ENCODE measurements at regions not wholly inside any gene's neighbourhood (a gene's known extent, or its start where the extent isn't known, plus 50 kb on each side); places are given as distances from the start of the nearest gene placed in this dataset.

DNA sequence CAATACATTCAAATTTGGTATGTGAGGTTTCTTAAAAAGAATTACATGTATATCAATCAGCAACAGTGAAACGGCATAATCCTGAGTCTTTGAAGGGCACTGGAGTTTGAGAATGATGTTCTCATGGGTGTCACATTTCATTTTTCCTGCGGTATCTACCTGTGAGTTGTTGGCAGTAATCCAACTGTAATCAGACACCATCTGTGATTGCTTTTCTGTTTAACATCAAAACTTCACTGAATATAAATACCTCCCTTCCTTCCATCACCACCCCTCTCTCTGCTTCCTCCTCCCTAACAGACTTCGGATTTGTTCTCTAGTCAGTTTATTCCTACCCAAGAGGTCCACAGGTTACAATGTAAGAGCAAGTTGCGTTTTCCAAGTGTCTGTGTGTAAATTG, 275.2 kb upstream of the PCSK5 start:
- DNase-seq (ENCODE audit: low read depth) = no peak

DNA sequence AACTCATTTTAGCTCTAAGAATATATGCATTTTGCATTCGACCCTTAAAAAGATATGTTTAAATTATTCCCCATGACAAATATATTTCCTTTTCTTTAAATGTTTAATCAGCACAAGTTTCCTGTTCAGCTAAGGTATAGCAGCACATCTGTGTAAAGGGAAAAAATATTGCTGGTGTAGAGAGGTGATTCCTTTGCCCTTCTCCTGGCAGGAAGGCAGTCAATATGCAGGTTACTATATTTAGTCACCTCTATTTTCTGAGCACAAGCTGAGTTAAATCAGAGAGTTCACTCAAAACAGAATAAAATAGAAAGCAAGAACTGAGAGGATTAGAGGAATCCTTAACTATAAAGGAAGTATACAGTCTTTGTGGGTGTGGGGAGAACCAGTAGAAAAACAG, 274.4 kb upstream of the PCSK5 start:
- no peak for DNase-seq (ENCODE audit: low read depth)

DNA sequence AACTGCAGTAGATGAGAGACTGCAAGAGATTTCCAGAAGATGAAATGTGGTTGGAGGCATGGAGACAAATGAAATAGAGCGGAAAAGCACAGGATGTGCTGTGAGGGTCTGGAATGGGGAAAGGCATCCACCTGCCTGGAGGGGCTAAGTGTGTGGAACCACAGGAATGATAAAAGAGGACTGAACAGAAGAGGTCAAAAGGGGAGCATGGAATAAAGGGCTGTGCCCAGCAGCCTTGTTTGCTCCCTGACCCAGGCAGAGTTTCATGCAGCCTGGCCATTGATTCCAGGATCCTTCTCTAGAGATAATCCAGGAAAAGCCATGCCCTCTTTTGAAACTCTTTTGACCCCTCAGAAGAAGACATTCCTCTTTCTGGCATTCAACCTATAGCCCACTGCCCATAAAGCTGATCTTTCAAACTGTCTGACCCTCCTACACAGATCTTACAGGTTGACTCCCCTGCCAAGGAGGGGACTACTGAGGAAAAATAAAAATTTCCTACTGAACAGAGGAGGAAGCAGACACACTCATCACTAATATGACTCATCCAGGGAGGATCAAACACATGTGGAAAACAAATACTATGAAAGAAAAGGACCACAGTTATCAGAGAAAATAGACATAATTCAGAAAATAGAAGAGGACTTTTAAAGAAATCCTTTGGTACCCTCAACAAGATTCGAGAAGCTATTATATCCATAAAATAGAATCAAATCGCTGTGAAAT, 273.5 kb upstream of the PCSK5 start:
- DNase-seq (ENCODE audit: low read depth) = no peak

DNA sequence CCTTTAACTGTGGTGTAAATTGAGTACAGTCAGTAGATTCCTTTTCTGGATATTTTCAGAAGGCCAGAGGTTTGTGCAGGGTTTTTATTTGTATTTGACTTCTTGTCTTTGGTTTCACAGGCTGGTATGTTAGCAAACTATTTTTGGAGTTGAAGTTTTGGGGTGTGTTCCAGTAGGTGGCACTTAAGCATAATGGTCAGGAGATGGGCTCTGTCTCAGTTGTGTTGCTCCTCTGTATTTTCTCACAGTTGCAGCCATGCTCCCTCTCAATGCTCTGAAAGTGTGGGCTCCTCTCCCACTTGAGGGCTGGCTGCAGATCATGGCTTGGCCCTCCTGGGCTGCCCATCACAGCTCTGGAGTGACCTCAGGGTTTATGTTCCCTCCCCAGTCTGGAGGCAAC, 267.0 kb upstream of the PCSK5 start:
- DNase-seq (ENCODE audit: low read depth) = no peak

DNA sequence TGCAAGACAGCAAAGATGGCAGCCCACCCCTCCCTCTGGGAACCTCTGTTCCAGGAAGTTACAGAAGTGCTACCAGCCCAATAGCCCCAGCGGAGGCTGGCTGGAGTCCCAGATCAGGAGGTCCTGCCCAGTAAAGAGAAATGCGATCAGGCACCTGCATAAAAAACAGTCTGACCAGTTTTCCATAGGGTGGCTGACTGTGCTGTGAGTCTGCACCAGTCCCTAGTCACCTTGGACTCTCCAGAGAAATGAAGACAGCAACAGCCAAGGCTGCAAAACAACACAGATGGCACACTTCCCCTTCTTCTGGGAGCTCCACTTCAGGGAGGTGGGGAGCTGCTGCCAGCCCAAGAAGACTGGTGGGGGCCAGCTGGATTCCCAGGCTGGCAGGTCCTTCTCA, 265.5 kb upstream of the PCSK5 start:
- no peak for DNase-seq (ENCODE audit: low read depth)

DNA sequence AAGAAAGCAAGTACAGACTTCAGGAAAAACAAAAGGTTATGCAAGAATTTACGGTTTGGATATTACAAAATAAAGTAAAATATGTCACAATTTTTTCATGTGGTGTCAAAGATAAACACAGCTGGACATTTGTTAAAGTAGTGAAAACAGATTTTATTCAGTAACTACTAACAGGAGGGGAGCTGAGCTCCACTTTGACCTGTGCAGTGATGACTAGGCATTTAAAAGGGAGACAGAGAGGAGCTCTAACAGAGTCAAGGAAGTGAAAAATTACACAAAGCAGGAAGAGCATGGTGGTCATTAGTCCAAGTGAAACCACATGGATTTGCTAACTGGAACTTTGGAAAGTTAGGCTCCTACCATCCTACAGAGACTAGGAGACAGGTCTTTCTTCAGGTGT, 263.6 kb upstream of the PCSK5 start:
- no peak for DNase-seq (ENCODE audit: low read depth)

DNA sequence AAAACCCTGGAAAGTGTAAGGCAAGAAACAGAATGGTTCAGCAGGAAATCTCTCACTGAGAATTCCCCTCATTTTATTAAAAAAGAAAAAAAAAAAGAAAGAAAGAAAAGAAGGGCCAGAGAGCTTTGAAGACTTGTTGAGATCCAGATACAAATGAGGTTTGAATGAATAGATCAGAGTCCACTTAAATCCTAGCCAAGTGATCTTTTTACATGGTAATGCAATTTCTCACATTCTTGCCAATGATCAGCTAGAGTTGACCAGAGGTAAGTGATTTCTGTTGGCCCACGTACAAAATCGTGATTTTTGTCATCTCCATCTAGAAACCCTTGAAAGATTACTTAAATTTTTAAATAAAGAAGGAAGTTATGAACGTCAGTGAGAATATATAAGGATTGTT, 261.5 kb upstream of the PCSK5 start:
- no peak for DNase-seq (ENCODE audit: low read depth)

DNA sequence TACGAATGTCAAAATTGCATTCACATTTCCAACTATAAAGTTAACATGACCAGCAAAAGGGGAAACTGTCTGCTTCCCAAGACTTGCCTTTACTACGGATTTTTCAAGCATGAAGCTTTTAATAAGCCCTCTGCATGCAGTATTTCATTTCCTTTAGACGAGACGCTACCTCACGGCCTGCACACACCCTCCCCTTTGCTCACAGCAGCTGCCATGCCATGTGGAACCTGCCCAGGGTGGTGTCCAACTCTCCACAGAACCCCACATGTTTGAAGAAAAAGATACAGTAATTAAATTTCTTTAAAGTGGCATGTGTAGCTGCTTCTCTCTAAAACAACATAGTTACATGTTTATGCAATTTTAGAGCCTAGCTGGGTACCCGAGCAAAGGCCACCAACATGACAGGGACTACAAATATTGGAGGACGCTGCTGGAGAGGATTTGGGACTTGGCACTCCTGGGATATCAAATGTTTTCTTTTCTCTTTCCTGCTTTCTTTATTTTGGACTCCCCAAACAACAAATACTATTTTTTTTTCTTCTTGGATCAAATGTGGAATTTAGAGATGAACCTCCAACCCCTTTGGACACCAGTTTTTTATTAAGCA, 256.9 kb upstream of the PCSK5 start:
- DNase-seq (ENCODE audit: low read depth) = no peak

DNA sequence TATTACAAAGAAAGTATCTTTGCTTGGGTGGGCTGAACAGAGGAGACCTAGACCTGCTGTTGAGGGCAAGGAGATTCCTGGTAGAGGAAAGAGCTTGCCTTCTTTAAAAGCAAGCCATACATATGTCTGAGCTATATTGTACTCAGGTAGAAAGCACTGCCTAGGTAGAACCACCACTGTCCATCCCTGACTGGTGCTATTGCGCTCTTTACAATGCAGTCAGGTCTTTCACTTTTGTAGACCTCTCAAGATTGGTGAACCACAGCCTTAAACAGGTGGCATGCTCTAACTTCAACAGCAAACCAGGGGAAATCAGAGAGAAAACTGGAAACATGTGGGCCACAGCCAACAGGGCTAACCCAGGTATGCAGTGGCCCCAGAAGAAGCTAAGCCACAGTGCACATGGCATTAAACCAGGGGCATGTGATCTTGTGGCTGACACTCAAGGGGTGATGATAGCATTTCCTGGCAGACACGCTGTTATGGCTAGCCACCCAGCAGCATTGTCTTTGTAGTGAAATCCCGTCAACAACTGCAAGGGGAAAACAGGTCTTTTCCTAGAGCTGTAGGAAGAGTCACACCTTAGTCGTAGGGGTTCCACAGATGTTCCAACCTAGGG, 253.9 kb upstream of the PCSK5 start:
- no peak for DNase-seq (ENCODE audit: low read depth)

DNA sequence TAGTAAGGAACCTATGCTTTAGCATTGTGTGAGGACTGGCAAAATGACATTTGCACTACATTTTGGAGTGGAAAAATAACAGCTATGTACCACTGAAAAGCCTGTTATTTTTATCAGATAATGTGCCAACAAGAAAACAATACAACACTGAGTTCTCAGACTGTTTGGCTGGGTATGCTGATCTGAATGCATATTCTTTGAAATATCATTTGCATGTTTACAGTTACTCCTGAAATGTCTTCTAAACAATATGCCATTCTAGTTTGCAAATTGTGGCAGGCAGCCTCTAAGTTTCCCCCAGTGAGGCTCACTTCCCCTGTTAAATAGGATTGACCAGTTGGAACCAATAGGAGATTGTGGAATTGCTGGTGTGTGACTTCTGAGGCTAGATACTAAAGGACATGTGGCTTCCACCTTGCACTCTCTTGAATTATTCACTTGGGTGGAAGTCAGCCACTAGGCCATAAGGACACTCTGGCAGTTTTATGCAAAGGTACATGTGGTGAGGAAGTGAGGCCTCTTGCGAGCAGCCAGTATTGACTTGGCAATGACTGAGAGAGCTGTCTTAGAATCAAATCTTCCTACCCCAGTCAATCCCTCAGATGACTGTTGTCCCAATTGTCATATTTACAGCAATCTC, 250.4 kb upstream of the PCSK5 start:
- DNase-seq (ENCODE audit: low read depth) = no peak

DNA sequence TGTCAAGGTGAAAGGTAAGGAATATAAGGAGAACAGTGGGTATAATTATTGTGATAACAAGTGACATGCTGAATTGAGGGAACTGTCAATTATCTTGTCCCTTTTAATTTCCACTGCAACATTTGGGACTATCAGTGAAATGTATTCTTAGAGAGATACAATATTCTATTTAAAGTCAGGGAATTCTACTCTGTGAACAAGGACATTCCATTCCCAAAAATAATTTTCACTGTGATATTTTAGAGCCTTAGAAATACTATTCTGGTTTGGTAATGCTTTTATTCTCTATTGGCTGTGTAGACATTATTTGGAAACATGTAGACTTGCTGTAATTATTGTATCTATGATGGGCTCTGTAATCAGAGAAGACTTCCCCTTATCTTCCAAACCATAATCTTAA, 248.0 kb upstream of the PCSK5 start:
- DNase-seq (ENCODE audit: low read depth) = no peak

DNA sequence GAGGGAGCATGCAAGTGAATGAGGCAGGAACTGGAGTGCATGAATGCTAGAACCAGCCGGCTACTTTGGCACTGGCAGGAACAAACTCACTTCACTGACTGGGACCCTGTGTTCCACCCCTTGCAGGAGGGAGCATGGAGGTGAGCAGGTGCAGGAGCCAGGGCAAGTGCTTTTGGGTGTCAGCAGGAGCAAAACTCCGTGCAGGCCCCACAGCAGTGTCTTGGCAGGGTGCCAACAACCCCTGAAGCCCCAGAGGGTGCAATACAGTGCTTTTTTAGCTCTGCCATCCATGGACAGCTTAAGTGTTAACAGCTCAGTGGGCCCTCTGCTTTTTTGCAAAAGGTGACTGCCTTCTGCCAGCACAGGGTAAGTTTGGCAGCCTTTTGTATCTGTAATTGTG, 245.8 kb upstream of the PCSK5 start:
- no peak for DNase-seq (ENCODE audit: low read depth)

DNA sequence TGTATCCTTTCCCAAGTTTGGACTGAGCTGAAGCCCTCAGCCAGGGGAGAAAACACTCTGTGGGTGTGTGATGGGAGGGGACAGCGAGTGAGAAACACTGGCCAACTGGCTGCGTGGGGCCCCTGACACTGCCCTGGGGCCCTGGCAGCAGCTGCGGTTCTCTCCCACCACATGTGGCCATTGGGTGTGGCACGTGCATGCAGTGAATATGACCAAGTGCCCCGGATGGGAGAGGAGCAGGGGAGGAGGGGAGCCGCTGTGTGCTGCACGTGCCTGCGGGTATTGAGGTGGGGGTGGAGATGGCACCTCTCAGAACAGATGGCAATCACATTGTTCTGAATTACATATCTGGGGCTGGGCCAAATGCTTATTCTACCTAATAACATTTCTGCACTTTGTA, 242.4 kb upstream of the PCSK5 start:
- no peak for DNase-seq (ENCODE audit: low read depth)

DNA sequence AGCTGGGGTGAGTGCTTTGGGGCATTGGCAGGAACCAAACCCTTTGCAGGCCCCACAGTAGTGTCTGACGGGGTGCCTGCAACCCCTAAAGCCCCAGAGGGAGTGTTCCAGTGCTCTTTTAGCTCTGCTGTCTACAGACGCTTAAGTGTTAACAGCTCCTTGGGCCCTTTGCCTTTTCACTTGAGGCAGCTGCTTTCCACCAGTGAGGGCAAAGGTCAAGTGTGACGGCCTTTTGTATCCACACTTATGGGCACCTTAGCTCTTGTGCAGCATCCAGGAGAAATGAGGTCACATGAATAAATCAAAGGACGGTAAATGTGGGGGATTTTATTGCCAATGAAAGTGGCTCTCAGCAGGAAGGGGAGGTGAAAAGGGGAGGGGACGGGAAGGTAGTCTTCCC, 241.4 kb upstream of the PCSK5 start:
- DNase-seq (ENCODE audit: low read depth) = no peak

DNA sequence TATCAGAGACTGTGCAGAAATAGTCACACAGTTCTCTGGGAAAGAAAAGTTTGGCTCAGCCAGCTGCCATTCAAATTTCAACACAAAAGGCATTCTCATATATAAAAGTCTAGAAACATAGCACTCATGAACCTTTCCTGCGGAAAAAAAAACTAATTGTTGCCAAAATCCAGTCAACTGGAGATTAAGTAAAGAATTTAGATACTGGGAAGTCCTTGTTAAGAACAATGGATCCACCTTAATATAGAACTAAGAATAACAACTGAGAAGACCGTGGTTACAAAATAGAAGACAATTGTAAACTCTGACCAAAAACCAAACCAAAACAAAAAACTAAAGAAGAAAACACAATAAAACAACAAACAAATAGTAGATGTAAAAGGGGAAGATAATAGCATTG, 238.8 kb upstream of the PCSK5 start:
- no peak for DNase-seq (ENCODE audit: low read depth)

DNA sequence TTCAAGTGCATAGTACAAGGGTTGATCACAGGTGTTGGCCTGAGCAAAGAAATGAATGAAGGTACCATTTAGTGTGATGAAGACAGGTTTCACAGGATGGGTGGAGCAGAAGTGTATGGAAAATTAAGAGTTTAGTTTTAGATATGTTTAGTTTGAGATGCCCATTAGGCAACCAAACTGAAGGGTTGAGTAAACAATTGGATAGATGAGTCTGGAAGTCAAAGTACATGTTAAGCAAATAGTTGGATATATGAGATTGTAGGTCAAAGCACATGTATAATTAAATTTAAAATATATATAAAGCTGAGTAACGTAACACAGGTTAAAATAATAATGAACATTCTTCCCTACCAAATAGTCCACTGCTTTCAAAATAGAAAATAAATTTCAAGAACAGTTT, 237.1 kb upstream of the PCSK5 start:
- DNase-seq (ENCODE audit: low read depth) = no peak

DNA sequence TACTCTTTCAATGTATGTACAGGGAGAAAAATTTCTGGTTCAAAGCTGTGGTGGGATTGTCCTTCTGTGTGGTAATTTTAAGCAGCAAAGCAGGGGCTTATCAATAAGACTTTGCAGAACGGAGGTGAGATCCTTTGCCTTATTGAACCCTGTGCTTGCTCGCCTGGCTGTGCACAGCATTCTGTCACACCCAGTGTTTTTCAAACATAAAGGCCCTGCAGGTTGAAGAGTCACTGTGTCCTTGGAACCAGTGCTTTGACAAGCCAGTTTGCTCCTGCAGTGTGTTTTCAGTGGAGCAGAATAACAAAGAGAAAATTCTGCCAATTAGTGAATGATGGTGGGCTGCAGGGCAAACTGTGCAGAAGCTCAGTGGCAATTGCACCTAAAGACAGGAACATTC, 236.7 kb upstream of the PCSK5 start:
- no peak for DNase-seq (ENCODE audit: low read depth)

DNA sequence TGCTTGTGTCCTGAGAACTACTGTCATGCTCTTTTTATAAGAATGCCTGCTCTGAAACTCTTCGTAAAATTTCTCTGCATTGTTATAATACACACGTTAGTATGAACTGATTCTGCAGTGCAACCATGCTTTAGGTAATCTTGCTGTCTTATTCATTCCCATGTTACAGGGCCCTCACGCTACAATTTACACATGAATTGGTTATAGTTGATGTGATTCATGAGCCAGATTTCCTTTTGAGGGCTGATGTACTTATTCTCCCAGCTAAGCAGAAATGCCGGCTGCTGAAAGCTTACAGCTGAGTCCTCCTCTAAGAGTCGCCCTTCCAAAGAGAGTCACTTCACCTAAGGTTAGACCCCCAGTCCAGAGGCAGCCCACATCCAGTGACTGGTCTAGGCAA, 233.5 kb upstream of the PCSK5 start:
- DNase-seq (ENCODE audit: low read depth) = no peak

DNA sequence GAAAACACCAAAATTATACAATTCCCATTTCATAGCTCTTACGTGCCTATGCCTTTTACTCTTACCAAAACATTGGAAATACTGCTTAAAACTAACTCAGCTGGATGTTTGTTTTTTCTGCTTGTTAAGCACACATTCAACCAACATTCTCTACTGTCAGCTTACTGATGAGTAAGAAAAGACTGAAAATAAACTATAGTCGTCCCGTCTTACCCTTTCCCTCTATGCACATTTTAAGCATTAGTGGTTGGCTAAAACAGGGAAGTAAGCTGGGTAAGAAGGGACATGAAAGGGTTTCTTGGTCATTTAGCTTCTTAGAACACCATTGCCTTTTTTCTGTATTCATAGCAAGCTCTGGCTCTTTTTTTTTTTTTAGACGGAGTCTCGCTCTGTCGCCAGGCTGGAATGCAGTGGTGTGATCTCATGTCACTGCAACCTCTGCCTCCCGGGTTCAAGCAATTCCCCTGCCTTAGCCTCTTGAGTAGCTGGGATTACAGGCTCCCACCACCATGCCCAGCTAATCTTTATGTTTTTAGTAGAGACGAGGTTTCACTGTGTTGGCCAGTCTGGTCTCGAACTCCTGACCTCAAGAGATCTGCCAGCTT, 232.1 kb upstream of the PCSK5 start:
- peak; percentile 31 for DNase-seq (ENCODE audit: low read depth)

DNA sequence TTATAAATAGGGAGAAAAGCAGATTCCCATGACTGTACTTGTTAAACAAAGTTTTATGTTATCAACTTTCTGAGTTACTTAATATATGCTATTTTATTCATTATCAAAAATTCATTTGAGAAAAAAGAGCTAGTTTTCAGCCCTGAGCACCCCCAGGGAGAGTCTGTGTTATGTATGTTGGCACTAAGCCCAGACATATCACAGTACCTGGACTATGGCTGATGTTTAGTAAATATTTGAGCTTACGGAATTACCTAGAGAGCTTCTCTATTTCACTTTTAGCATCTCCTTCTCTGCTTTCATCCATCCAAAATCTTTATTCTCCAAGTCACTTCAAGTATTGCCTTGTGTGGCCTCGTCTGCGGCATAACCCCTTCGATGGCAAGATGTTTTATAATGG, 225.9 kb upstream of the PCSK5 start:
- no peak for DNase-seq (ENCODE audit: low read depth)

DNA sequence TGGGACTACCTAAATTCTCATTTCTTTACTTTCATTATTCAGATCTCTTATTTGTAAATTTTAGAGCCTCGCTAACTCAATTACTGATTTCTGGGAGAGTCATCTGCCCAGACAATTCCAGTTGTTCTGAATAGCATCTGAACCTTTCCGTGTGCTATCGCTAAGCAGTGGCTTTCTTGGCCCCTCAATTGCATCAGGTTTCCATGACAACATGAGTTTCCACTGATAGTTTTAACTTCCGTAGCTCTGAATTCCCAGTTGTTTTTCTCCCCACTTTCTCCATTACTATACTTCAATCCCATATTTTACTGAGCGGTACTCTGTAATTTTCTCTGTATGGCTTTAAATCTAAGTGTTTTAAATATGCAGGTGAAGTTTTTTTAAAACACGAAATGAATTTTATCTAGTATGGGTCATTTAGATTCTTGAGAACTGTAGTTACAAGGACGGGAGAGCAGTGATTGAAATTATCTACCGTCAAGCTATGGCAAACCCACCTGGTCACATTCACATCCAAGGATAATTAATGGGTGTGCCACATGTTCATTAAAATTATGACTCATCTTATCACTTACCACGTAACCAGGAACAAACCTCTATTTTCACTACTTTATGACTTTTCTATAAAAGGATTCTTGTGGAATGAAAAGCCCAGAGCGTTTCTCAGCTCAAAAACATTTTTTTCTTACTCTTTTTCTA, 223.5 kb upstream of the PCSK5 start:
- DNase-seq (ENCODE audit: low read depth) = no peak

DNA sequence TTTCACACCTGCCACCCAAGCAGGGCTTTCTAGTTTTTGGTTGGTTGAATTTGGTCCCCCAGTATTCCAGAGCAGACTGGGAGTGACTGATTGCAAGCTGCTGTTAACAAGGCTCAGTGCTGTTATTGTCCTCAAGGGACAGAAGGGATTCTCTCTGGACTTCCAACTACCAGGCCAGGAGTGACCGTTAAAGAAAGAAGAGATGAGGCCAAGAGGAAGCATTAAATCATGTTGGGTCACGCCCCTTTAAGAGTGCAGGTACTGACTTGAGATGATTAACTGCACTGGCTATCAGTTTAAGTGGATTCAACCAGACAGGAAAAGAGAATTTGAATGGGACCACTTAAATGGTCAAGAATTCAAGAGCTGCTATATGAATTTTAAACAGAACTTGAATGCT, 220.8 kb upstream of the PCSK5 start:
- no peak for DNase-seq (ENCODE audit: low read depth)

Data from stromal cell of bone marrow (primary cell).